ENCODE measurements at regions not wholly inside any gene's neighbourhood (a gene's known extent, or its start where the extent isn't known, plus 50 kb on each side); places are given as distances from the start of the nearest gene placed in this dataset.

DNA sequence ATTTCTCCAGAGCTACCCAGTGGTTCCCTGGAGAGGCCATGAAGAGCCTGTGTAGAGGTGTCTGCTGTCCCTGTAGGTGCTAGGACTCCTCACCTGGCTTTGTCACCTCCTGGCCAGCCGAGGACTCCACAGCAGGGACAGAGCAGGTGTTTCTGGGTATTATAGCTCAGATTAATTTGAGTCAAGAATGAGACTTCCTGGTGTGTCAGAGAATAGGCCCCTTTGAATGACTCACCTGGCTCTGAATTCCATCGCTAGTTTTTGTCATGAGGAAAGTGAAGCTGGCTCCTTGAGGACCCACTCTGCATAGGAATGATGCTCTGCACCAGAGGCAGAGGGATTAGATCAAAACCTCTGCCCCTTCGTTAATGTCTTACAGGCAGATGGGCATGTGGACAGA is 167.5 kb upstream of the TOPAZ1 start:
- POLR2A ChIA-PET, result no interaction called here
- DNase-seq, result no peak
- Histone ChIP-seq H3K4me3 (ENCODE audit: low read depth, low read length) (no peak overlapping the region), H3K27me3 (replicated peaks; ENCODE audit: control insufficient read depth, insufficient read depth, low read length) (no peaks in the 10 kb centered on the region), H3K9me3 (no peaks in the 10 kb centered on the region), H3K36me3 (ENCODE audit: control insufficient read depth, insufficient read depth, low read length) (no peaks in the 10 kb centered on the region), H3K4me1 (no peaks in the 10 kb centered on the region)
- CTCF ChIA-PET, result no interaction called here
- Mint-ChIP-seq H3K9me3 (ENCODE audit: unreplicated experiment) (no peaks in the 10 kb centered on the region), H3K27ac (ENCODE audit: unreplicated experiment) (no peak overlapping the region), H3K36me3 (ENCODE audit: insufficient read depth, unreplicated experiment) (peaks cover 3% of the 10 kb centered on the region), H3K27me3 (ENCODE audit: insufficient read depth, unreplicated experiment) (peaks cover 13% of the 10 kb centered on the region), H3K4me1 (ENCODE audit: low read depth, unreplicated experiment) (peaks cover 7% of the 10 kb centered on the region), H3K4me3 (ENCODE audit: unreplicated experiment) (no peak overlapping the region)
- BruUV-seq (replicated peaks), result no TSS peak
- TF ChIP-seq, protein P1, sequence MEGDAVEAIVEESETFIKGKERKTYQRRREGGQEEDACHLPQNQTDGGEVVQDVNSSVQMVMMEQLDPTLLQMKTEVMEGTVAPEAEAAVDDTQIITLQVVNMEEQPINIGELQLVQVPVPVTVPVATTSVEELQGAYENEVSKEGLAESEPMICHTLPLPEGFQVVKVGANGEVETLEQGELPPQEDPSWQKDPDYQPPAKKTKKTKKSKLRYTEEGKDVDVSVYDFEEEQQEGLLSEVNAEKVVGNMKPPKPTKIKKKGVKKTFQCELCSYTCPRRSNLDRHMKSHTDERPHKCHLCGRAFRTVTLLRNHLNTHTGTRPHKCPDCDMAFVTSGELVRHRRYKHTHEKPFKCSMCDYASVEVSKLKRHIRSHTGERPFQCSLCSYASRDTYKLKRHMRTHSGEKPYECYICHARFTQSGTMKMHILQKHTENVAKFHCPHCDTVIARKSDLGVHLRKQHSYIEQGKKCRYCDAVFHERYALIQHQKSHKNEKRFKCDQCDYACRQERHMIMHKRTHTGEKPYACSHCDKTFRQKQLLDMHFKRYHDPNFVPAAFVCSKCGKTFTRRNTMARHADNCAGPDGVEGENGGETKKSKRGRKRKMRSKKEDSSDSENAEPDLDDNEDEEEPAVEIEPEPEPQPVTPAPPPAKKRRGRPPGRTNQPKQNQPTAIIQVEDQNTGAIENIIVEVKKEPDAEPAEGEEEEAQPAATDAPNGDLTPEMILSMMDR (IDR thresholded peaks at IDR 0.05; ENCODE audit: insufficient read depth in 1 of 2, low read depth in 1 of 2, low read length in 1 of 2, severe bottlenecking in 1 of 2, unreplicated experiment in 1 of 2), result no peak
- intact Hi-C loops (cut with micrococcal nuclease; ENCODE audit: unreplicated experiment), result no loop called here

DNA sequence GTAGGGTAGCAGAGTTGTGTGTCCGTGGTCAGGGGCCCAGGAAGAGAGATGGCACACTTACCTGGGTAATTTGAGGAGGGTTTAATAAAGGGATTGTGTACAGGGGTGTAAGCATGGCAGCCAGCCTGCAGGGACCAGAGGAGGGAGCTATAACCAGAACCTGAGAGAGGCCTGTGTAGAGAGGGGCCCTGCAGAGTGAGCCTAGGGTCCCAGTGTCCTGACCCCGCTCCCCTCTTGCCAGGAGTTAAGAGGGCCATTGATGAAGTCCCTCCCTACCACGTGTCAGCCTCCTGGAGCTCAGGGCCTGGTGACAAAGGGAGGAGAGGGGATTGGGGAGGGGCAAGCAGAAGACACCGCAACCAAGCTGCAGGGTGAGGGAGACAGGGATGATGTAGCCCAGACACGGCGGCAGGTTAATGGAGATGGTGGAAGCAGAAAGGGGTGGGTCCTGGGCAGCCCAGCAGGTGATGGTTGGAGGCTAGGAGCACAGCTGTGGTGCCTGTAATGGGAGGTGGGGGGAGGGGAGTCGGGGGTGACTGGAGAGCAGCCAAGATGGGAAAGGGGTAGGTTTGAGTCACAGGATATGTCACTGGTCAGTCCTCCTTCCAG is 165.4 kb upstream of the TOPAZ1 start:
- Mint-ChIP-seq H3K4me1 (ENCODE audit: low read depth, unreplicated experiment) (peaks cover 7% of the 10 kb centered on the region), H3K4me3 (ENCODE audit: unreplicated experiment) (no peak overlapping the region), H3K27me3 (ENCODE audit: insufficient read depth, unreplicated experiment) (peaks cover 15% of the 10 kb centered on the region), H3K36me3 (ENCODE audit: insufficient read depth, unreplicated experiment) (peaks cover 6% of the 10 kb centered on the region), H3K9me3 (ENCODE audit: unreplicated experiment) (no peaks in the 10 kb centered on the region), H3K27ac (ENCODE audit: unreplicated experiment) (no peak overlapping the region)
- CTCF ChIA-PET, result interaction anchor here (0.6 kb wide), 1 partner anchor 103 kb away, joined by 4 read pairs; no protein-coding TSS in a partner anchor
- H3K27me3 ChIP-seq (replicated peaks; ENCODE audit: control insufficient read depth, insufficient read depth, low read length), result no peaks in the 10 kb centered on the region
- H3K4me3 ChIP-seq (ENCODE audit: low read depth, low read length), result no peak overlapping the region
- H3K36me3 ChIP-seq (ENCODE audit: control insufficient read depth, insufficient read depth, low read length), result no peaks in the 10 kb centered on the region
- intact Hi-C loops (cut with micrococcal nuclease; ENCODE audit: unreplicated experiment), result no loop called here
- DNase-seq, result no peak
- TF ChIP-seq, protein P1 (IDR thresholded peaks at IDR 0.05; ENCODE audit: insufficient read depth in 1 of 2, low read depth in 1 of 2, low read length in 1 of 2, severe bottlenecking in 1 of 2, unreplicated experiment in 1 of 2), result no peak
- H3K9me3 ChIP-seq, result no peaks in the 10 kb centered on the region
- POLR2A ChIA-PET, result no interaction called here
- no peaks in the 10 kb centered on the region for H3K4me1 ChIP-seq
- no TSS peak for BruUV-seq (replicated peaks)

DNA sequence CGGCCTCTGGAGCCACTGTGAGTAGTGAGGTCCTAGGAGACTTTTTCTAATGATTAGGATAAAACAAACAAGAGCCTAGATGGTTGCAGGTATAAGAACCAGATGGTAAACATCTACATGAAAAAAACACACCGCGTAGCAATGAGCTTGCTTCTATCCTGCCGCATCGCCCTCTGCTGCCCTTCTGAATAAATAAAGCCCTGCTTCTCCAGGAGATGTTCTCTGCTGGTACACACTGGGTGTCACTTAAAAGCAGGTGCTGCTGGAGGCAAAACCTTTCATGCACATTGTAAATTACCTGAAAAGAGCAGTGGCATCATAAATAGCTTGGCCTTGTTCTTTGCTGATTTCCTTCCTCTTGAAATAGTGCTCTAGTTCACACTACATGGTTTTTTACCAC is 164.4 kb upstream of the TOPAZ1 start:
- CTCF ChIA-PET, result interaction anchor here (0.8 to 1.1 kb wide), 4 partner anchors 40 to 221 kb away, joined by 3 read pairs; no protein-coding TSS in a partner anchor
- Histone ChIP-seq H3K4me3 (ENCODE audit: low read depth, low read length) (no peak overlapping the region), H3K27me3 (replicated peaks; ENCODE audit: control insufficient read depth, insufficient read depth, low read length) (no peaks in the 10 kb centered on the region), H3K9me3 (no peaks in the 10 kb centered on the region), H3K36me3 (ENCODE audit: control insufficient read depth, insufficient read depth, low read length) (no peaks in the 10 kb centered on the region), H3K4me1 (no peaks in the 10 kb centered on the region)
- TF ChIP-seq, protein P1 (IDR thresholded peaks at IDR 0.05; ENCODE audit: insufficient read depth in 1 of 2, low read depth in 1 of 2, low read length in 1 of 2, severe bottlenecking in 1 of 2, unreplicated experiment in 1 of 2), result no peak
- POLR2A ChIA-PET, result no interaction called here
- peak in 1 of 2 experiments; percentile 9 for DNase-seq
- Mint-ChIP-seq H3K36me3 (ENCODE audit: insufficient read depth, unreplicated experiment) (peaks cover 6% of the 10 kb centered on the region), H3K9me3 (ENCODE audit: unreplicated experiment) (no peaks in the 10 kb centered on the region), H3K27ac (ENCODE audit: unreplicated experiment) (no peak overlapping the region), H3K27me3 (ENCODE audit: insufficient read depth, unreplicated experiment) (peaks cover 15% of the 10 kb centered on the region), H3K4me3 (ENCODE audit: unreplicated experiment) (no peak overlapping the region), H3K4me1 (ENCODE audit: low read depth, unreplicated experiment) (peaks cover 7% of the 10 kb centered on the region)
- intact Hi-C loops (cut with micrococcal nuclease; ENCODE audit: unreplicated experiment), result no loop called here
- no TSS peak for BruUV-seq (replicated peaks)

Data from Caco-2 (cell line).